ENCODE measurements at regions not wholly inside any gene's neighbourhood (a gene's known extent, or its start where the extent isn't known, plus 50 kb on each side); places are given as distances from the start of the nearest gene placed in this dataset.

DNA sequence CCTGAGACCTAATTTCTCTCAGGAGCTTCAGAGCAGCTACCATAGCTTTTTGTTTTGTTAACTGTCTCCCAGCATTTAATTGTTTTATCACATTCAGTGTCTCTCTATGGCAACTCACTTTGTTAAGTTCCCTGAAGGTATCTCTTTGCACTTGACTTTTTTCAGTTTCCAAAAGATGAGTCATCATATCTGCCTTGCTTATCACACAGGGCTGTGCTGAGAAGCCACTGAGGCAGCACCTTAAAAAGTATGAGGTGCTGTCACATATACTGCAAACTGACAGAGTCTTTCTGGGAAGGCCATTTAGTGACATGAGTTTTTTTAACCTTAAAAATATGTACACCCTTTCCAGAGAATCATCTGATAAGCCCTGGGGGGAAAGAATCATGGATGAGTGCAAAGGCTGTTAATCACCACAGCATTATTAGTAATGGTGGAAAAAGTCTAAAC, 56.8 kb downstream of the PPP1R3C start:
- no peaks in the 10 kb centered on the region for H3K4me1 ChIP-seq (ENCODE audit: control insufficient read depth, insufficient read depth, low read length)
- peaks cover 2% of the 10 kb centered on the region for H3K9me3 ChIP-seq (ENCODE audit: control insufficient read depth, low read depth, low read length)
- H3K27ac ChIP-seq (ENCODE audit: low read length): no peak overlapping the region
- H3K4me3 ChIP-seq (ENCODE audit: low read length): no peak overlapping the region
- no peak for DNase-seq
- H3K36me3 ChIP-seq (ENCODE audit: control insufficient read depth, insufficient read depth, low read length): no peaks in the 10 kb centered on the region
- no peaks in the 10 kb centered on the region for H3K27me3 ChIP-seq (ENCODE audit: control insufficient read depth, insufficient read depth, low read length)

- DNase-seq: no peak
- Histone ChIP-seq H3K27ac (ENCODE audit: low read length) (no peak overlapping the region), H3K27me3 (ENCODE audit: control insufficient read depth, insufficient read depth, low read length) (no peaks in the 10 kb centered on the region), H3K4me1 (ENCODE audit: control insufficient read depth, insufficient read depth, low read length) (no peaks in the 10 kb centered on the region), H3K9me3 (ENCODE audit: control insufficient read depth, low read depth, low read length) (peaks cover 2% of the 10 kb centered on the region), H3K4me3 (ENCODE audit: low read length) (no peak overlapping the region), H3K36me3 (ENCODE audit: control insufficient read depth, insufficient read depth, low read length) (no peaks in the 10 kb centered on the region)
- no CpG with 5 or more reads among the region's 7 CpGs for WGBS (ENCODE audit: insufficient coverage, low lambda C conversion rate)
Measured at GRCh38 chr10:91575044-91575610, 57.7 kb downstream of the PPP1R3C start.

- Histone ChIP-seq H3K9me3 (ENCODE audit: control insufficient read depth, low read depth, low read length) (peaks cover 2% of the 10 kb centered on the region), H3K4me1 (ENCODE audit: control insufficient read depth, insufficient read depth, low read length) (no peaks in the 10 kb centered on the region), H3K27me3 (ENCODE audit: control insufficient read depth, insufficient read depth, low read length) (no peaks in the 10 kb centered on the region), H3K4me3 (ENCODE audit: low read length) (no peak overlapping the region), H3K27ac (ENCODE audit: low read length) (no peak overlapping the region), H3K36me3 (ENCODE audit: control insufficient read depth, insufficient read depth, low read length) (no peaks in the 10 kb centered on the region)
- DNase-seq: no peak
- WGBS (ENCODE audit: insufficient coverage, low lambda C conversion rate): 80% methylated on average over 1 of the region's 8 CpGs
Measured at GRCh38 chr10:91574236-91574635, 58.6 kb downstream of the PPP1R3C start.

DNA sequence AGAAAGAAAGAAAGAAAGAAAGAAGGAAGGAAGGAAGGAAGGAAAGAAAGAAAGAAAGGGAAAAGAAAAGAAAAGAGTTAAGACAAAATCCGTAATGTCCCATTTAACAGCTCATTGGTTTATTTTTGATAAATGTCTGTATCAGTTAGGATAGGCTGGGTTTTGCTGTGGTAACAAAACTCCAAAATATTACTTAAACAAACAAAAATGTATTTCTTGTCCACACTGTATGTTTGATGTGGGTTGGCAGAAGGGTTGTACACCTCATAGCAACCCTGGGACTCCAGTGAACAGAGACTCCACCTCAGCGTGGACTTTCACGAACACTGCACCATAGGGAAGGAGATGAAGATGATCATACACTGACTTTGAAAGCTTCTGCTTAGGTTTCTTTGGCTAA, 59.6 kb downstream of the PPP1R3C start:
- Histone ChIP-seq H3K27me3 (ENCODE audit: control insufficient read depth, insufficient read depth, low read length) (no peaks in the 10 kb centered on the region), H3K27ac (ENCODE audit: low read length) (no peak overlapping the region), H3K4me3 (ENCODE audit: low read length) (no peak overlapping the region), H3K4me1 (ENCODE audit: control insufficient read depth, insufficient read depth, low read length) (no peaks in the 10 kb centered on the region), H3K9me3 (ENCODE audit: control insufficient read depth, low read depth, low read length) (peaks cover 2% of the 10 kb centered on the region), H3K36me3 (ENCODE audit: control insufficient read depth, insufficient read depth, low read length) (no peaks in the 10 kb centered on the region)
- WGBS (ENCODE audit: insufficient coverage, low lambda C conversion rate): 100% methylated on average over 1 of the region's 3 CpGs
- no peak for DNase-seq

GRCh38 chr10:91571671-91572070, 61.2 kb downstream of the PPP1R3C start:
- 60% methylated on average over 1 of the region's 2 CpGs for WGBS (ENCODE audit: insufficient coverage, low lambda C conversion rate)

GRCh38 chr10:91570220-91570619, 62.7 kb downstream of the PPP1R3C start:
- WGBS (ENCODE audit: insufficient coverage, low lambda C conversion rate): no CpG with 5 or more reads among the region's 3 CpGs
- no peak overlapping the region for H3K4me3 ChIP-seq (ENCODE audit: low read length)
- no peaks in the 10 kb centered on the region for H3K36me3 ChIP-seq (ENCODE audit: control insufficient read depth, insufficient read depth, low read length)
- no peaks in the 10 kb centered on the region for H3K27me3 ChIP-seq (ENCODE audit: control insufficient read depth, insufficient read depth, low read length)
- no peak for DNase-seq
- H3K27ac ChIP-seq (ENCODE audit: low read length): no peak overlapping the region
- peaks cover 3% of the 10 kb centered on the region for H3K4me1 ChIP-seq (ENCODE audit: control insufficient read depth, insufficient read depth, low read length)
- peaks cover 2% of the 10 kb centered on the region for H3K9me3 ChIP-seq (ENCODE audit: control insufficient read depth, low read depth, low read length)

More at GRCh38 chr10:91571671-91572070, 61.2 kb downstream of the PPP1R3C start:
- Histone ChIP-seq H3K27ac (ENCODE audit: low read length) (no peak overlapping the region), H3K36me3 (ENCODE audit: control insufficient read depth, insufficient read depth, low read length) (no peaks in the 10 kb centered on the region), H3K4me1 (ENCODE audit: control insufficient read depth, insufficient read depth, low read length) (no peaks in the 10 kb centered on the region), H3K27me3 (ENCODE audit: control insufficient read depth, insufficient read depth, low read length) (no peaks in the 10 kb centered on the region), H3K4me3 (ENCODE audit: low read length) (no peak overlapping the region), H3K9me3 (ENCODE audit: control insufficient read depth, low read depth, low read length) (peaks cover 2% of the 10 kb centered on the region)
- DNase-seq: no peak

DNA sequence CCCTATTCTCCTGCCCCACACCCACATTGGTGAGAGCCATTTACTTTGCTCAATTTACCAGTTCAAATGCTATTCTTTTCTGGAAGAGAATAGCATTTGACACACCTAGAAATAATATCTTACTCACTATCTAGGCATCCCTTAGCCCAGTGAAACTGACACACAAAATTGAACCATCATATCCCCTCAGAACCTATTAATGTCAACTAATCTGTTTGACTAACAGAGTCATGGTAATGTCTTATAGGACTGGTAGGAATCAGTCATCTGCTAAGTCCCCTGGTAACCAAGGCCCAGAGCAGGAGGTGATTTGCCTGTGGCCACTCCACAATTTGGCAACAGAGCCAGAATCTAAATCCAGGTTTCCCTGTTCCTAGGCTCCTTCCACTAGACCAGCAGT, 63.3 kb downstream of the PPP1R3C start:
- no peak for DNase-seq
- no peaks in the 10 kb centered on the region for H3K27me3 ChIP-seq (ENCODE audit: control insufficient read depth, insufficient read depth, low read length)
- H3K27ac ChIP-seq (ENCODE audit: low read length): no peak overlapping the region
- peaks cover 6% of the 10 kb centered on the region for H3K4me1 ChIP-seq (ENCODE audit: control insufficient read depth, insufficient read depth, low read length)
- H3K9me3 ChIP-seq (ENCODE audit: control insufficient read depth, low read depth, low read length): peaks cover 2% of the 10 kb centered on the region
- no peaks in the 10 kb centered on the region for H3K36me3 ChIP-seq (ENCODE audit: control insufficient read depth, insufficient read depth, low read length)
- no peak overlapping the region for H3K4me3 ChIP-seq (ENCODE audit: low read length)

GRCh38 chr10:91567815-91568214, 65.1 kb downstream of the PPP1R3C start:
- H3K9me3 ChIP-seq (ENCODE audit: control insufficient read depth, low read depth, low read length): no peaks in the 10 kb centered on the region
- no peak overlapping the region for H3K4me3 ChIP-seq (ENCODE audit: low read length)
- WGBS (ENCODE audit: insufficient coverage, low lambda C conversion rate): 40% methylated on average over 1 of the region's 3 CpGs
- H3K27ac ChIP-seq (ENCODE audit: low read length): no peak overlapping the region
- H3K36me3 ChIP-seq (ENCODE audit: control insufficient read depth, insufficient read depth, low read length): no peaks in the 10 kb centered on the region
- no peak for DNase-seq
- H3K4me1 ChIP-seq (ENCODE audit: control insufficient read depth, insufficient read depth, low read length): peaks cover 12% of the 10 kb centered on the region
- H3K27me3 ChIP-seq (ENCODE audit: control insufficient read depth, insufficient read depth, low read length): no peaks in the 10 kb centered on the region

DNA sequence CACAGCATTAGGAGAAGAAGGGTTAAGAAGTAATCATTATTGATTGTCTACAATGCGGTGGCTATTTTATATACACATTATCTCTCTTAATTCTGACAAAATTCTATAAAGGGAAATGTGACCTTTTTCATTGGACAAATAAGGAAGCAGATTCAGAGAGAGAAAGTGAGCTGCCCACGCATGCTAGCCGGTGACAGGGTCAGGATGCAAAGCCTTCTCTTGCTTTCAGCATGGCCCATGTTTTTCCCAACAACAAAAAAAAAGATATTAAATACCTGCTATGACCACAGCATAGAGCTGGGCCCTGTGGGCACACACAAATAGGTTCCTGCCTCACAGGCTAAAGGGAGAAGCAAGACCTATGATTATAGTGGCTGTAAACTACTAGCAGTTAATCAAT, 66.8 kb downstream of the PPP1R3C start:
- peaks cover 6% of the 10 kb centered on the region for H3K9me3 ChIP-seq (ENCODE audit: control insufficient read depth, low read depth, low read length)
- H3K4me3 ChIP-seq (ENCODE audit: low read length): no peak overlapping the region
- WGBS (ENCODE audit: insufficient coverage, low lambda C conversion rate): no CpG with 5 or more reads among the region's 3 CpGs
- H3K27me3 ChIP-seq (ENCODE audit: control insufficient read depth, insufficient read depth, low read length): no peaks in the 10 kb centered on the region
- H3K27ac ChIP-seq (ENCODE audit: low read length): no peak overlapping the region
- peaks cover 15% of the 10 kb centered on the region for H3K4me1 ChIP-seq (ENCODE audit: control insufficient read depth, insufficient read depth, low read length)
- H3K36me3 ChIP-seq (ENCODE audit: control insufficient read depth, insufficient read depth, low read length): no peaks in the 10 kb centered on the region
- no peak for DNase-seq

GRCh38 chr10:91565226-91565625, 67.6 kb downstream of the PPP1R3C start:
- Histone ChIP-seq H3K36me3 (ENCODE audit: control insufficient read depth, insufficient read depth, low read length) (no peaks in the 10 kb centered on the region), H3K4me3 (ENCODE audit: low read length) (no peak overlapping the region), H3K27ac (ENCODE audit: low read length) (peak overlapping the region; percentile 22), H3K4me1 (ENCODE audit: control insufficient read depth, insufficient read depth, low read length) (peaks cover 16% of the 10 kb centered on the region), H3K27me3 (ENCODE audit: control insufficient read depth, insufficient read depth, low read length) (no peaks in the 10 kb centered on the region), H3K9me3 (ENCODE audit: control insufficient read depth, low read depth, low read length) (peaks cover 6% of the 10 kb centered on the region)
- peak in 1 of 2 donors; percentile 52 for DNase-seq
- no CpG with 5 or more reads among the region's 2 CpGs for WGBS (ENCODE audit: insufficient coverage, low lambda C conversion rate)

DNA sequence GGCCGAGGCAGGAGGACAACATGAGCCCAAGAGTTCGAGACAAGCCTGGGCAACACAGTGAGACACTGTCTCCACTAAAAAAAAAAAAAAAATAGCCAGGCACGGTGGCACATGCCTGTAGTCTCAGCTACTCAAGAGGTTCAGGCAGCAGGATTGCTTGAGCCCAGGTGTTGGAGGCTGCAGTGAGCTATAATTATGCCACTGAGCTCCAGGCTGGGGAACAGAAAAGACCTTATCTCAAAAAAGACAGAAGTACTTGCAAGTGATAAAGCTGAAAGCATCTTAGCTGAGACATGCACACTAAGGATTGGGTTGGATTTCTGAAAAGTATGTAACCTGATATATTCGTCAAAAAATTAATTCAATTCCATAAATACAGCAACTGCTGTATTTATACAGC, 68.4 kb downstream of the PPP1R3C start:
- DNase-seq: no peak
- peaks cover 6% of the 10 kb centered on the region for H3K9me3 ChIP-seq (ENCODE audit: control insufficient read depth, low read depth, low read length)
- H3K36me3 ChIP-seq (ENCODE audit: control insufficient read depth, insufficient read depth, low read length): no peaks in the 10 kb centered on the region
- peaks cover 23% of the 10 kb centered on the region for H3K4me1 ChIP-seq (ENCODE audit: control insufficient read depth, insufficient read depth, low read length)
- no peak overlapping the region for H3K4me3 ChIP-seq (ENCODE audit: low read length)
- H3K27me3 ChIP-seq (ENCODE audit: control insufficient read depth, insufficient read depth, low read length): no peaks in the 10 kb centered on the region
- WGBS (ENCODE audit: insufficient coverage, low lambda C conversion rate): 80% methylated on average over 1 of the region's 4 CpGs
- H3K27ac ChIP-seq (ENCODE audit: low read length): no peak overlapping the region
